Smooth muscle cell (in vitro differentiated cells): ENCODE measurements at regions not wholly inside any gene's neighbourhood (a gene's known extent, or its start where the extent isn't known, plus 50 kb on each side); places are given as distances from the start of the nearest gene placed in this dataset.

Experiments
- DNase-seq: peaks from one replicate; lab custom pipeline; 2025; ENCODE audit not compliant: unreplicated experiment; lab: John Stamatoyannopoulos, UW
- H2AFZ ChIP-seq: fragments of 200-600 bp; sonication (generic); 2 replicates; pipeline ENCODE4 v1.6.0; 2016; ENCODE audit warnings: antibody characterized with exemption, low read depth, mild to moderate bottlenecking
- H3F3A ChIP-seq: fragments of 200-600 bp; sonication (generic); 2 replicates; pipeline ENCODE4 v1.6.0; 2017; ENCODE audit warnings: antibody characterized with exemption, low read depth
- H3K27ac ChIP-seq: fragments of 200-600 bp; sonication (generic); 2 replicates; pipeline ENCODE4 v1.5.1; 2016; ENCODE audit warnings: low read depth, mild to moderate bottlenecking
- H3K27me3 ChIP-seq: fragments of 200-600 bp; sonication (generic); 2 replicates; pipeline ENCODE4 v1.6.1; 2016; ENCODE audit warnings: low read depth, mild to moderate bottlenecking
- H3K36me3 ChIP-seq: fragments of 200-600 bp; sonication (generic); 2 replicates; pipeline ENCODE4 v1.5.1; 2016; ENCODE audit warnings: low read depth
- H3K4me1 ChIP-seq: fragments of 200-600 bp; sonication (generic); 2 replicates; pipeline ENCODE4 v1.5.1; 2016; ENCODE audit warnings: low read depth
- H3K4me2 ChIP-seq: fragments of 200-600 bp; sonication (generic); 2 replicates; pipeline ENCODE4 v1.6.0; 2016; ENCODE audit warnings: mild to moderate bottlenecking
- H3K4me3 ChIP-seq: fragments of 200-600 bp; sonication (generic); 2 replicates; pipeline ENCODE4 v1.5.1; 2016; ENCODE audit warnings: mild to moderate bottlenecking
- H3K79me2 ChIP-seq: fragments of 200-600 bp; sonication (generic); 2 replicates; pipeline ENCODE4 v1.6.0; 2016; ENCODE audit warnings: low read depth, mild to moderate bottlenecking
- H3K9ac ChIP-seq: fragments of 200-600 bp; sonication (generic); 2 replicates; pipeline ENCODE4 v1.6.0; 2016; ENCODE audit warnings: low read depth
- H3K9me3 ChIP-seq: fragments of 200-600 bp; sonication (generic); replicated peaks from 2 replicates; pipeline ENCODE4 v1.5.1; 2016; ENCODE audit warnings: low read depth
- H4K20me1 ChIP-seq: fragments of 200-600 bp; sonication (generic); 2 replicates; pipeline ENCODE4 v1.6.0; 2016; ENCODE audit warnings: low read depth
- CTCF ChIP-seq: fragments of 200-600 bp; sonication (generic); IDR thresholded peaks from 2 replicates; pipeline ENCODE4 v1.5.1; 2017; ENCODE audit warnings: borderline replicate concordance, mild to moderate bottlenecking, antibody characterized with exemption; ENCODE audit not compliant: insufficient read depth, poor library complexity, severe bottlenecking
- WGBS: methylation state at CpG from one replicate; pipeline ENCODE4 v1.1.7; 2016; ENCODE audit warnings: low lambda C conversion rate; 5-methylcytosine and 5-hydroxymethylcytosine counted together

GRCh38 chr7:79624336-79624735 is 170.9 kb upstream of the MAGI2 start:
- Histone ChIP-seq H4K20me1 (no peaks in the 10 kb centered on the region), H3K4me3 (no peak overlapping the region)

GRCh38 chr7:79622781-79623180 is 169.3 kb upstream of the MAGI2 start:
- TF ChIP-seq CTCF = no peak

More at GRCh38 chr7:79624336-79624735, 170.9 kb upstream of the MAGI2 start:
- Histone ChIP-seq H3F3A (no peaks in the 10 kb centered on the region), H3K27ac (no peak overlapping the region), H3K4me1 (no peaks in the 10 kb centered on the region), H3K27me3 (no peaks in the 10 kb centered on the region), H2AFZ (no peak overlapping the region), H3K9me3 (no peaks in the 10 kb centered on the region), H3K4me2 (no peak overlapping the region), H3K36me3 (no peaks in the 10 kb centered on the region), H3K79me2 (no peaks in the 10 kb centered on the region), H3K9ac (no peak overlapping the region)
- TF ChIP-seq CTCF = no peak
- DNase-seq = no peak

GRCh38 chr7:79620291-79620690 is 166.8 kb upstream of the MAGI2 start:
- H3K9me3 ChIP-seq = no peaks in the 10 kb centered on the region
- H3K27me3 ChIP-seq = no peaks in the 10 kb centered on the region
- no peaks in the 10 kb centered on the region for H3K4me1 ChIP-seq
- no peak overlapping the region for H3K27ac ChIP-seq
- 45% methylated on average over 1 of the region's 1 CpG for WGBS
- no peak for DNase-seq
- H3K4me2 ChIP-seq = no peak overlapping the region
- no peaks in the 10 kb centered on the region for H3K36me3 ChIP-seq
- TF ChIP-seq CTCF = no peak
- H4K20me1 ChIP-seq = no peaks in the 10 kb centered on the region
- H3K9ac ChIP-seq = no peak overlapping the region
- H3F3A ChIP-seq = no peaks in the 10 kb centered on the region
- no peaks in the 10 kb centered on the region for H3K79me2 ChIP-seq
- no peak overlapping the region for H2AFZ ChIP-seq
- no peak overlapping the region for H3K4me3 ChIP-seq

More at GRCh38 chr7:79622781-79623180, 169.3 kb upstream of the MAGI2 start:
- Histone ChIP-seq H3F3A (no peaks in the 10 kb centered on the region), H3K4me3 (no peak overlapping the region), H3K4me2 (no peak overlapping the region), H3K27me3 (no peaks in the 10 kb centered on the region), H3K36me3 (no peaks in the 10 kb centered on the region), H3K79me2 (no peaks in the 10 kb centered on the region), H3K4me1 (no peaks in the 10 kb centered on the region), H2AFZ (no peak overlapping the region), H3K9ac (no peak overlapping the region), H3K27ac (no peak overlapping the region), H4K20me1 (no peaks in the 10 kb centered on the region), H3K9me3 (no peaks in the 10 kb centered on the region)
- DNase-seq = no peak
- 81% methylated on average over 1 of the region's 1 CpG for WGBS

- H3K4me2 ChIP-seq = no peak overlapping the region
- no peaks in the 10 kb centered on the region for H3K36me3 ChIP-seq
- H3K4me1 ChIP-seq = no peaks in the 10 kb centered on the region
- H3F3A ChIP-seq = no peaks in the 10 kb centered on the region
- no peaks in the 10 kb centered on the region for H4K20me1 ChIP-seq
- H2AFZ ChIP-seq = no peak overlapping the region
- no peaks in the 10 kb centered on the region for H3K27me3 ChIP-seq
- TF ChIP-seq CTCF = no peak
- no peak overlapping the region for H3K27ac ChIP-seq
- no peaks in the 10 kb centered on the region for H3K79me2 ChIP-seq
- DNase-seq = no peak
- H3K9ac ChIP-seq = no peak overlapping the region
- H3K9me3 ChIP-seq = no peaks in the 10 kb centered on the region
- 77% methylated on average over 3 of the region's 3 CpGs for whole genome bisulfite sequencing
- H3K4me3 ChIP-seq = no peak overlapping the region
These were observed 165.7 kb upstream of the MAGI2 start for GRCh38 chr7:79619216-79619615.
